OCI-M2 (cell line): ENCODE measurements at regions not wholly inside any gene's neighbourhood (a gene's known extent, or its start where the extent isn't known, plus 50 kb on each side); places are given as distances from the start of the nearest gene placed in this dataset.

Experiments
- DNase-seq: peaks from one replicate; lab custom pipeline; 2025; ENCODE audit not compliant: unreplicated experiment; lab: John Stamatoyannopoulos, UW

GRCh38 chr6:156525541-156525940 is 251.6 kb upstream of the ARID1B start:
- DNase-seq: no peak

- DNase-seq: no peak
Observed at GRCh38 chr6:156519940-156520339, 257.2 kb upstream of the ARID1B start.

GRCh38 chr6:156517088-156517487 is 260.1 kb upstream of the ARID1B start:
- DNase-seq: no peak

GRCh38 chr6:156515242-156515641 is 261.9 kb upstream of the ARID1B start:
- no peak for DNase-seq

- no peak for DNase-seq
Observed at GRCh38 chr6:156513504-156513903, 263.7 kb upstream of the ARID1B start.

- DNase-seq: no peak
Observed at GRCh38 chr6:156511570-156511969, 265.6 kb upstream of the ARID1B start.

GRCh38 chr6:156511051-156511450 is 266.1 kb upstream of the ARID1B start:
- DNase-seq: no peak

- DNase-seq: no peak
Observed at GRCh38 chr6:156510242-156510641, 266.9 kb upstream of the ARID1B start.

- no peak for DNase-seq
Observed at GRCh38 chr6:156509496-156509895, 267.7 kb upstream of the ARID1B start.

GRCh38 chr6:156508923-156509322 is 268.3 kb upstream of the ARID1B start:
- DNase-seq: no peak

- no peak for DNase-seq
Observed at GRCh38 chr6:156508126-156508525, 269.1 kb upstream of the ARID1B start.

GRCh38 chr6:156507656-156508055 is 269.5 kb upstream of the ARID1B start:
- no peak for DNase-seq

- DNase-seq: no peak
Observed at GRCh38 chr6:156507106-156507505, 270.1 kb upstream of the ARID1B start.

- DNase-seq: no peak
Observed at GRCh38 chr6:156502969-156503504, 274.1 kb upstream of the ARID1B start.

GRCh38 chr6:156497618-156498017 is 279.6 kb upstream of the ARID1B start:
- DNase-seq: no peak

GRCh38 chr6:156487877-156488276 is 289.3 kb upstream of the ARID1B start:
- no peak for DNase-seq

GRCh38 chr6:156485150-156485549 is 292.0 kb upstream of the ARID1B start:
- DNase-seq: no peak

- DNase-seq: no peak
Observed at GRCh38 chr6:156474507-156475120, 302.6 kb upstream of the ARID1B start.

GRCh38 chr6:156471000-156471399 is 306.2 kb upstream of the ARID1B start:
- DNase-seq: no peak

- no peak for DNase-seq
Observed at GRCh38 chr6:156464100-156464878, 312.9 kb upstream of the ARID1B start.

- no peak for DNase-seq
Observed at GRCh38 chr6:156461647-156462046, 315.5 kb upstream of the ARID1B start.

- DNase-seq: no peak
Observed at GRCh38 chr6:156457601-156458000, 319.6 kb upstream of the ARID1B start.
